Gastroesophageal sphincter (tissue), 3 donors: ENCODE measurements at regions not wholly inside any gene's neighbourhood (a gene's known extent, or its start where the extent isn't known, plus 50 kb on each side); places are given as distances from the start of the nearest gene placed in this dataset.

Experiments used
- EP300 ChIP-seq: sonication (generic); formaldehyde crosslinking; IDR thresholded peaks from one replicate; pipeline ENCODE4 v1.6.1; 2017; ENCODE audit warnings: antibody characterized with exemption, mild to moderate bottlenecking
- POLR2AphosphoS5 ChIP-seq: sonication (generic); formaldehyde crosslinking; IDR thresholded peaks from one replicate; pipeline ENCODE4 v1.6.1; 2017; ENCODE audit warnings: antibody characterized with exemption
- TF ChIP-seq, protein P1 (sequence below), 4 experiments: fragments of 200-600 bp in 2 of 4; fragments of 450-650 bp in 2 of 4; sonication (generic) in 1 of 4; IDR thresholded peaks; one replicate each; pipeline ENCODE4 v1.5.1; 2017 to 2019; ENCODE audit warnings: antibody characterized with exemption in 4 of 4, mild to moderate bottlenecking in 2 of 4, moderate library complexity in 2 of 4

DNA sequence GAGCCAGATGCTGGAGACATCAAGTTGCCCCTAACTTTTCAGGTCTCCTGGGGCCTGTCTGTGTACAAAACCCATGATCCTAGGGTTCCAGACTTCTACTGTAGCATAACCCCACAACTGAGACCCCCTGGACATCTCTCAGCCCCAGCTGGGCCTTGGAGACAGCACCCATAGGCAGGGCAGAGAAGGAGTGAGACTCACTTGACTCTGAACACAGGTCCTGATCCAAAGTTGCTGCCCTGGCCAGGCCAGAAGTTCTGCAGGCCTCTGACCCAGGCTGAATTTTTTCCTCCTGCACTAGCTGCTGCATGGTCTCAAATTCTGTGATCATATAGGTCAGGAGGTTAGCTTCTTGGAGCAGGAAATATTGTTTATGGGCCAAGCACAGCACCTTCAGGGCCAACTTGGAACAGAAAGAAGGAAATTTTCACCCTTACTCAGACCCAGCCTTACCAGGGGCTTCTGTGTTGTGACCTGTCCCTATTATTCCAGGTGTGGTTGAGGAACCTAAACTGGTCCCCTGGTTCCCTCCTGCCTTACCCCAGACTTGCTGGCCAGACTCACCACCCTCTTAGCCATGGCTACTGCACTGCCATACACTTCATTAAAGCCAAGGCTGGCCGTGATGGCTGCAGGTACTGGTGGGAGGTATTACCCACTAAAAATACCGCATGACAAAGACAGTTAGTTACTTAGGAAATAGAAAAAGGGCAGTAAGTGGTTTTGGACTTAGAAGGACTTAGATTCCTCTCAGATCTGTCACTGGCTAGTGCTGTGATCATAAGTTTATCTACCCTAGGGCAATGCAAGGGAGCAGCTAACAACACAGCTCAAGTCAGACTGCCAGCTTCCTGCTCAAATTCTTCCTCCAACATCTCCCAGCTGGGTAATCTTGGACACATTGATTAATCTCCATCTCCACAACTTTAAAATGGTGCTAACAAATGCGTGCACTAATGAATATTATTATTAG, 2180.1 kb downstream of the TP53TG3F start:
- TF ChIP-seq POLR2AphosphoS5 (no peak), EP300 (no peak)
- TF ChIP-seq, protein P1, sequence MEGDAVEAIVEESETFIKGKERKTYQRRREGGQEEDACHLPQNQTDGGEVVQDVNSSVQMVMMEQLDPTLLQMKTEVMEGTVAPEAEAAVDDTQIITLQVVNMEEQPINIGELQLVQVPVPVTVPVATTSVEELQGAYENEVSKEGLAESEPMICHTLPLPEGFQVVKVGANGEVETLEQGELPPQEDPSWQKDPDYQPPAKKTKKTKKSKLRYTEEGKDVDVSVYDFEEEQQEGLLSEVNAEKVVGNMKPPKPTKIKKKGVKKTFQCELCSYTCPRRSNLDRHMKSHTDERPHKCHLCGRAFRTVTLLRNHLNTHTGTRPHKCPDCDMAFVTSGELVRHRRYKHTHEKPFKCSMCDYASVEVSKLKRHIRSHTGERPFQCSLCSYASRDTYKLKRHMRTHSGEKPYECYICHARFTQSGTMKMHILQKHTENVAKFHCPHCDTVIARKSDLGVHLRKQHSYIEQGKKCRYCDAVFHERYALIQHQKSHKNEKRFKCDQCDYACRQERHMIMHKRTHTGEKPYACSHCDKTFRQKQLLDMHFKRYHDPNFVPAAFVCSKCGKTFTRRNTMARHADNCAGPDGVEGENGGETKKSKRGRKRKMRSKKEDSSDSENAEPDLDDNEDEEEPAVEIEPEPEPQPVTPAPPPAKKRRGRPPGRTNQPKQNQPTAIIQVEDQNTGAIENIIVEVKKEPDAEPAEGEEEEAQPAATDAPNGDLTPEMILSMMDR (IDR thresholded peaks at IDR 0.05): no peak
